HG02763 (cell line): ENCODE measurements at regions not wholly inside any gene's neighbourhood (a gene's known extent, or its start where the extent isn't known, plus 50 kb on each side); places are given as distances from the start of the nearest gene placed in this dataset.
"Not testable (repeated sequence)": the region's sequence is repeated elsewhere in the genome, so short reads cannot be mapped to it uniquely, and the experiment has no call there.

Experiments used
- ATAC-seq: cut with Tn5 transposase; IDR thresholded peaks from one replicate; pipeline ENCODE4 v1.9.1; 2021; ENCODE audit warnings: mild to moderate bottlenecking, moderate library complexity; ENCODE audit not compliant: unreplicated experiment

GRCh38 chr6:22738194-22738593, 168.8 kb downstream of the HDGFL1 start:
- no peak for ATAC-seq

- ATAC-seq, result no peak
Observed at GRCh38 chr6:22747571-22747970, 178.2 kb downstream of the HDGFL1 start.

GRCh38 chr6:22748681-22749080, 179.3 kb downstream of the HDGFL1 start:
- ATAC-seq, result no peak

GRCh38 chr6:22749696-22750095, 180.3 kb downstream of the HDGFL1 start:
- no peak for ATAC-seq

- no peak for ATAC-seq
Observed at GRCh38 chr6:22751223-22751622, 181.9 kb downstream of the HDGFL1 start.

GRCh38 chr6:22752522-22752921, 183.2 kb downstream of the HDGFL1 start:
- no peak for ATAC-seq

GRCh38 chr6:22754061-22754460, 184.7 kb downstream of the HDGFL1 start:
- no peak for ATAC-seq

- ATAC-seq, result no peak
Observed at GRCh38 chr6:22755605-22756004, 186.2 kb downstream of the HDGFL1 start.

GRCh38 chr6:22756365-22756764, 187.0 kb downstream of the HDGFL1 start:
- ATAC-seq, result no peak

GRCh38 chr6:22764496-22764895, 195.1 kb downstream of the HDGFL1 start:
- no peak for ATAC-seq

- no peak for ATAC-seq
Observed at GRCh38 chr6:22765015-22765414, 195.6 kb downstream of the HDGFL1 start.

GRCh38 chr6:22766979-22767378, 197.6 kb downstream of the HDGFL1 start:
- ATAC-seq, result no peak

GRCh38 chr6:22770054-22770453, 200.7 kb downstream of the HDGFL1 start:
- ATAC-seq, result no peak

- no peak for ATAC-seq
Observed at GRCh38 chr6:22774129-22774528, 204.8 kb downstream of the HDGFL1 start.

GRCh38 chr6:22778438-22778837, 209.1 kb downstream of the HDGFL1 start:
- ATAC-seq, result not testable (repeated sequence)

GRCh38 chr6:22779062-22779461, 209.7 kb downstream of the HDGFL1 start:
- no peak for ATAC-seq

- ATAC-seq, result no peak
Observed at GRCh38 chr6:22783931-22784330, 214.6 kb downstream of the HDGFL1 start.

- no peak for ATAC-seq
Observed at GRCh38 chr6:22784601-22785410, 215.4 kb downstream of the HDGFL1 start.

GRCh38 chr6:22788038-22788437, 218.7 kb downstream of the HDGFL1 start:
- no peak for ATAC-seq

- no peak for ATAC-seq
Observed at GRCh38 chr6:22789315-22789714, 219.9 kb downstream of the HDGFL1 start.

GRCh38 chr6:22794844-22795243, 225.5 kb downstream of the HDGFL1 start:
- ATAC-seq, result no peak

GRCh38 chr6:22800451-22800850, 231.1 kb downstream of the HDGFL1 start:
- no peak for ATAC-seq

- no peak for ATAC-seq
Observed at GRCh38 chr6:22801831-22802230, 232.5 kb downstream of the HDGFL1 start.
